K562 (cell line): ENCODE measurements at regions not wholly inside any gene's neighbourhood (a gene's known extent, or its start where the extent isn't known, plus 50 kb on each side); places are given as distances from the start of the nearest gene placed in this dataset.

Source experiments
- CCAR2 ChIP-seq: fragments of 200-400 bp; formaldehyde crosslinking; IDR thresholded peaks from 2 replicates; pipeline ENCODE4 v1.6.1; 2017; ENCODE audit warnings: mild to moderate bottlenecking, low read depth, low read length
- CXXC5 ChIP-seq: fragments of 250-450 bp; sonication (Bioruptor Pico); IDR thresholded peaks from 2 replicates; pipeline ENCODE4 v1.8.0; 2022; ENCODE audit warnings: inconsistent platforms, mild to moderate bottlenecking, moderate library complexity
- DDX20 ChIP-seq: fragments of 450-650 bp; IDR thresholded peaks from 2 replicates; pipeline ENCODE4 v1.6.1; 2016; ENCODE audit warnings: missing genetic modification characterization, low read depth, mild to moderate bottlenecking, missing compliant biosample characterization, moderate library complexity
- ESRRA ChIP-seq: fragments of 450-650 bp; IDR thresholded peaks from 2 replicates; pipeline ENCODE4 v1.6.1; 2014; ENCODE audit warnings: low read depth, mild to moderate bottlenecking, moderate library complexity, borderline replicate concordance
- ETV6 ChIP-seq, 3 experiments: fragments of 150-350 bp in 1 of 3; sonication (generic) in 1 of 3; formaldehyde crosslinking in 1 of 3; IDR thresholded peaks; 2 replicates each; pipeline versions ENCODE4 v1.6.1 to v1.8.0; 2014 to 2022; ENCODE audit warnings: borderline replicate concordance in 2 of 3, low read depth in 2 of 3, antibody characterized with exemption in 1 of 3, low read length in 1 of 3, mild to moderate bottlenecking in 1 of 3, missing genetic modification reagents in 1 of 3
- HNRNPL ChIP-seq: fragments of 200-400 bp; formaldehyde crosslinking; IDR thresholded peaks from 2 replicates; pipeline ENCODE4 v1.6.1; 2017; ENCODE audit warnings: low read depth, mild to moderate bottlenecking, low read length
- MNT ChIP-seq, 2 experiments: fragments of 450-650 bp; conservative IDR thresholded peaks; 2 replicates each; pipeline ENCODE4 v1.6.1; 2017; ENCODE audit warnings: mild to moderate bottlenecking in 2 of 2, moderate library complexity in 2 of 2
- MYBL2 ChIP-seq, 2 experiments: fragments of 450-650 bp in 1 of 2; sonication (generic) in 1 of 2; formaldehyde crosslinking in 1 of 2; IDR thresholded peaks; 2 replicates each; pipeline versions ENCODE4 v1.6.1 to v1.8.1; 2017 to 2022; ENCODE audit warnings: borderline replicate concordance in 1 of 2, inconsistent platforms in 1 of 2, low read depth in 1 of 2, mild to moderate bottlenecking in 1 of 2, missing genetic modification reagents in 1 of 2, moderate library complexity in 1 of 2
- NEUROD1 ChIP-seq: fragments of 150-350 bp; IDR thresholded peaks from 2 replicates; pipeline ENCODE4 v1.6.1; 2014; ENCODE audit warnings: borderline replicate concordance, low read length, low read depth; ENCODE audit not compliant: partially characterized antibody
- NR1H2 ChIP-seq: sonication (generic); formaldehyde crosslinking; IDR thresholded peaks from 2 replicates; pipeline ENCODE4 v1.4.0; 2020; ENCODE audit warnings: mild to moderate bottlenecking, missing genetic modification reagents
- PRDM10 ChIP-seq: fragments of 450-650 bp; IDR thresholded peaks from 2 replicates; pipeline ENCODE4 v1.6.1; 2018; ENCODE audit not compliant: partially characterized antibody
- SNAPC5 ChIP-seq: fragments of 250-450 bp; sonication (Bioruptor Pico); IDR thresholded peaks from 2 replicates; pipeline ENCODE4 v1.8.0; 2021; ENCODE audit warnings: moderate library complexity, mild to moderate bottlenecking, inconsistent platforms
- ZBTB1 ChIP-seq: sonication (generic); formaldehyde crosslinking; IDR thresholded peaks from 2 replicates; pipeline ENCODE4 v1.8.1; 2023; ENCODE audit warnings: missing genetic modification reagents, low read depth, mild to moderate bottlenecking, borderline replicate concordance
- ZNF518B ChIP-seq: fragments of 250-450 bp; sonication (Bioruptor Pico); IDR thresholded peaks from 2 replicates; pipeline ENCODE4 v1.5.0; 2021; ENCODE audit warnings: mild to moderate bottlenecking, moderate library complexity

GRCh38 chr12:102633981-102634605 lies 153.7 kb upstream of the IGF1 start (continued):
- TF ChIP-seq HNRNPL (no peak), ZBTB1 (CRISPR knock-in tag) (no peak), ZNF518B (CRISPR knock-in tag) (no peak), MNT (conservative IDR thresholded peaks at IDR 0.05) (no peak), MYBL2 (IDR thresholded peaks at IDR 0.05; ENCODE audit: low read depth) (no peak), MYBL2 (CRISPR knock-in tag; IDR thresholded peaks at IDR 0.05; ENCODE audit: borderline replicate concordance) (no peak), DDX20 (tag) (no peak), ESRRA (no peak), NEUROD1 (no peak), SNAPC5 (CRISPR knock-in tag) (no peak), CXXC5 (no peak), NR1H2 (CRISPR knock-in tag) (no peak), CCAR2 (no peak), PRDM10 (no peak), ETV6 (IDR thresholded peaks at IDR 0.05; ENCODE audit: borderline replicate concordance in 1 of 2, low read depth in 2 of 2, low read length in 1 of 2) (no peak), ETV6 (CRISPR knock-in tag; IDR thresholded peaks at IDR 0.05; ENCODE audit: borderline replicate concordance) (no peak)
